Esophagus squamous epithelium (tissue), 4 donors: ENCODE measurements at regions not wholly inside any gene's neighbourhood (a gene's known extent, or its start where the extent isn't known, plus 50 kb on each side); places are given as distances from the start of the nearest gene placed in this dataset.
"Not testable (repeated sequence)": the region's sequence is repeated elsewhere in the genome, so short reads cannot be mapped to it uniquely, and the experiment has no call there.

Experiments
- POLR2A ChIP-seq, 4 donors: fragments of 450-650 bp; IDR thresholded peaks; one replicate each; pipeline ENCODE4 v1.6.1; 2017; ENCODE audit warnings: antibody characterized with exemption in 4 of 4, mild to moderate bottlenecking in 4 of 4, moderate library complexity in 3 of 4
- TF ChIP-seq, protein P1 (sequence below), 6 experiments: fragments of 450-650 bp in 4 of 6; fragments of 200-600 bp in 2 of 6; sonication (generic) in 2 of 6; IDR thresholded peaks; one replicate each; pipeline ENCODE4 v1.5.1; 2016 to 2019; ENCODE audit warnings: antibody characterized with exemption in 6 of 6, mild to moderate bottlenecking in 4 of 6, moderate library complexity in 4 of 6

DNA sequence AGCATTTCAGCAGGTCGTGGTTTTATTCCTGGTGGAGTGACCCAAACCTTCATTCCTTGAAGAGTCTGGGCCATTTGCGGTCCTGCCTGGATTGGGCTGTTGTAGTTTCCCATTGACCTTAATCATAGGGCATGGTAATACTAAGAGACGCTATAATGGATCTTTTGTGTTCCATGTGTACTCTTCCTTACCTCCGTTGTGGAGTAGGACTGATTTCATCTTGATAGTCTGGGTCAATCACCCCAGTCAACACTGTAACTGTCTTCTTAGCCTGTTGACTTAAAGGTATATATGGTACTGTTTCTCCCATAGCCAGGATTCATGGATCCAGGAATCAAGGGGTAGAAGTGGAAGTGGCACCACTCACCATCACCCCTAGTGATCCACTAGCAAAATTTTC is 643.6 kb downstream of the PLOD2 start:
- TF ChIP-seq, protein P1, sequence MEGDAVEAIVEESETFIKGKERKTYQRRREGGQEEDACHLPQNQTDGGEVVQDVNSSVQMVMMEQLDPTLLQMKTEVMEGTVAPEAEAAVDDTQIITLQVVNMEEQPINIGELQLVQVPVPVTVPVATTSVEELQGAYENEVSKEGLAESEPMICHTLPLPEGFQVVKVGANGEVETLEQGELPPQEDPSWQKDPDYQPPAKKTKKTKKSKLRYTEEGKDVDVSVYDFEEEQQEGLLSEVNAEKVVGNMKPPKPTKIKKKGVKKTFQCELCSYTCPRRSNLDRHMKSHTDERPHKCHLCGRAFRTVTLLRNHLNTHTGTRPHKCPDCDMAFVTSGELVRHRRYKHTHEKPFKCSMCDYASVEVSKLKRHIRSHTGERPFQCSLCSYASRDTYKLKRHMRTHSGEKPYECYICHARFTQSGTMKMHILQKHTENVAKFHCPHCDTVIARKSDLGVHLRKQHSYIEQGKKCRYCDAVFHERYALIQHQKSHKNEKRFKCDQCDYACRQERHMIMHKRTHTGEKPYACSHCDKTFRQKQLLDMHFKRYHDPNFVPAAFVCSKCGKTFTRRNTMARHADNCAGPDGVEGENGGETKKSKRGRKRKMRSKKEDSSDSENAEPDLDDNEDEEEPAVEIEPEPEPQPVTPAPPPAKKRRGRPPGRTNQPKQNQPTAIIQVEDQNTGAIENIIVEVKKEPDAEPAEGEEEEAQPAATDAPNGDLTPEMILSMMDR (IDR thresholded peaks at IDR 0.05), result not testable (repeated sequence)
- not testable (repeated sequence) for TF ChIP-seq POLR2A (IDR thresholded peaks at IDR 0.05)
